NK-92 (cell line): ENCODE measurements at regions not wholly inside any gene's neighbourhood (a gene's known extent, or its start where the extent isn't known, plus 50 kb on each side); places are given as distances from the start of the nearest gene placed in this dataset.
"Not testable (repeated sequence)": the region's sequence is repeated elsewhere in the genome, so short reads cannot be mapped to it uniquely, and the experiment has no call there.

Experiments used
- DNase-seq: peaks from one replicate; lab custom pipeline; 2025; ENCODE audit not compliant: unreplicated experiment; lab: John Stamatoyannopoulos, UW

DNA sequence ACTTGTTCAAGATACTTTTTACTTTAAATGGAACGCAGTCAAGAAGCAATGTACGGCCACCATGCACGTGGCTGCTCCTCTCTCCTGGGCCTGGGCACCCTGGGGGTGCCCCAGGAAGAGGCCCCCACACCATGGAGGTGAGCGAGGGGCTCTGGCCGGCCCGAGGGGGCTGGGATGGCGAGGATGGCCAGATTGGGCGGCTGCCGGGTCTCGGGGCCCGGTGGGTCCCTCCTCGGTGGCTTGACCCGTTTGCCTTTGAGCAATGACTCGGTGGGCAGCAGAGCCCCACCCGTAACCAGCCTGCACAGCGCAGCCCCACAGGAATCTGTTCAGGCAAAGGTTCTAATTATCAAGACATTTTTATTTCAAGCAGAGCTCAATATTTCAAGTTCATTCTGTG, 167.4 kb downstream of the BRD1 start:
- no peak for DNase-seq

DNA sequence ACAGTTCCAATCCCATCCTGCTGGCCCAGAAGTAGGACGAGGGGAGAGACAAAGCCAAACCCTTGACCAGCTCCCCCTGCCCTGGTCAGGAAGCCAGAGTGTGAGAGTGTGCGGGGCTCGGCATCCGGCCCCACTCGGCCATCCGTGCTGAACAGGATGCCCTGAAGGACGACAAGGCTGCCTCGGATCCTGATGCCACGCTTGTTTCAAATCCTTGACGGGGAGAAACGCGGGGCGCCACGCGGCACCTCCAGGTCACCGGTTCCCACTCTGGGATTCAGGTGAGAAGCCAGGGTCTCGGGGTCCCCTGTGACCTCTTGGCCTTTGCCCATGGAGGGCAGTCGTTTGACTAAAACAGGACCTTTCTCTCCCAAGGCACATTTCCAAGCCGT, 167.8 kb downstream of the BRD1 start:
- DNase-seq, result no peak

DNA sequence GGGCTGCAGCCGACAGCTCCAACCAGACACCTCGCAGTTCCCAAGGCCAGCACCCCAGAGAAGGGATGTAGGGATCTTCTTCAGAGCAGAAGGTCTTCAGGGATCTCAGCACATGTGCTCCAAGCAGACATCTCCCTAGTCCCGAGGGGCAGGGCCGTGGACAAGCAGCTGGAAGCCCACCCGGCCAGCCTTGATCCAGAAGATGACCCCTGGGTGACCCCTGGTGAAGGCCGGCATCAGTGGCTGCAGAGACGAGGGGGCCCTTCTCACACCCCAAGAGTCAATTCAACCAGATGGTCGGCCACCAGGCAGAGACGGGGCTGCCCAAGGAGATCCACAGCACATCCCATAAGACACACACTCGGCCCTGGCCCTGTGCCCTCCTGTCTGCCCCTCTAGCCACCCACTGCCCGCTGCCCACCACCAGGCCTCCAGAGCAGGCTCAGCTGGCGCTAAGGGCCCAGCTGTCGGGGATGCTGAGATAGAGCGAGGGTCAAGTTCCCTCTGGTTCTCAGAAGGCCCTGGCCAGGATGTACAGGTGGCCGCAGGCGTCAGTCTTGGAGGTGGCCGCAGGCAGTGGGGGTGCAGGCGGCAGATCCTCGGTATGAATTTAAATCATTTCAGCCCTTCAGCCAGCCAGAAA, 168.3 kb downstream of the BRD1 start:
- no peak for DNase-seq

DNA sequence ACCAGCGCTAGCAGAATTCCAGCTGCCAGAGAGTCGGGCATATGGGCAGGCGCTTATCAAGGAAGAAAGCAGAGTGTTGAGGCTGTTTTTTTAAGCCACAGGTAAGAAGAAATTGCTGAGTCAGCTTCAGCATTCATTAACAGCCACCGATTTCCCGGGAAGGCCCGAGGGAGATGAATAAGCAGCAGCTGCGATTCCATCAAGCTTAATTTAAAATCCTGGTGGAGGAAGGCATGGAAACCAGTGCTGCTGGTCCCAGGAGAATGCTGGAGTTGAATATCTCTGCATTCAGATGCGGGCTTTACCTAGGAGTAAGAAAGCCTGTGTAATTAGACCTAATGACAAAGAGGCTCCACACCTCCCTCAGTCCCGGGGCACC, 168.8 kb downstream of the BRD1 start:
- DNase-seq, result no peak

DNA sequence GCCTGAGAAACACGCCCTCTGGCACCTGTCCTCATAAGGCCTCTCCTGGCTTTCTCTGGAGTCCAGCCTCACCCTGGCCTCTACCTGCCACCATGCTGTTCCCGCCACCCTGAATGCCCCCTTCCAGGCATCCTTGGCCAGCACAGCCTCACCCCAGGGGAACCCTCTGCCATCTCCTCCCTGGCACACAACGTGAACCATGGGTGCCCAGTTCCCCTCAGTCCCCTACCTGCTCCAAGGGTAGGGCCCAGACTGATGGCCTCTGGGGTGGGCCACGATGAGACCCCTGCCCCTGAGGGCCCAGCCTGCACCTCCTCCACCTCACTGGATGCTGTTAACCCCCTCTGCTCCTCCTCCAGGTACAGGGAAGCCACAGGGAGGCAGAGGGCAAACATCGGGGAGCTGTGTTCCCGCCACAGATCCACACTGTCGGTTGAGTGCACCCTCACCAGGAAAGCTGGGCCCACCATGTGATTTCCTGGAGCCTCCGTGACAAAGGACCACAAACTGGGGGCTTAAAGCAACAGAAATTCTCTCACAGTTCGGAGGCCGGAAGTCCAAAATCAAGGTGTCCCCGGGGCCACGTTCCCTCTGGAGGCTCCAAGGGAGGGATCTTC, 169.6 kb downstream of the BRD1 start:
- no peak for DNase-seq

DNA sequence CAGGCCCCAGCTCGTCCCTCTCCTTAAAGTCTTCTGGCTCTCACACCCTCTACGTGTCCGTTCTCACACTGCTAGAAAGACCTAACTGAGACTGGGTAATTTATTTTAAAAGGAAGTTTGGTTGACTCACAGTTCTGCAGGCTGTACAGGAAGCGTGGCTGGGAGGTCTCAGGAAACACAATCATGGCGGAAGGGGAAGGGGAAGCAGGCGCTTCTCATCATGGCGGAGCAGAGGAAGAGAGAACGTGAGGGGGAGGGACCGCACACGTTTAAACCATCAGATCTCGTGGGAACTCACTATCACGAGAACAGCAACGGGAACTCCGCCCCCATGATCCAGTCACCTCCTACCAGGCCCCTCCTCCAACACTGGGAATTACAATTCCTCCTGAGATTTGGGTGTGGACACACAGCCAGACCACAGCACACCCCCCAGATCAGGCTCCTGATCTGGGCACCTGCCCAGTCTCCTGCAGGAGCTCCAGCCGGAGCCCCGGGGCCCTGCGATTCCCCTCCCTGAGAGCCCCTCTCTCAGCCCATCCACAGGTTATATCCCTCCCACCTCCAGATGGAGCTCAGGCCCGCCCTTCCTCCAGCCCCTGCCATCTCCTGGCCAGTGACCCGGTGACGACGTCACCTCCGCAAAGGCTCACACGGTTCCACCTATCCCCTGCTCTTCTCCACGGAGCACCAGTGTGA, 170.2 kb downstream of the BRD1 start:
- no peak for DNase-seq

DNA sequence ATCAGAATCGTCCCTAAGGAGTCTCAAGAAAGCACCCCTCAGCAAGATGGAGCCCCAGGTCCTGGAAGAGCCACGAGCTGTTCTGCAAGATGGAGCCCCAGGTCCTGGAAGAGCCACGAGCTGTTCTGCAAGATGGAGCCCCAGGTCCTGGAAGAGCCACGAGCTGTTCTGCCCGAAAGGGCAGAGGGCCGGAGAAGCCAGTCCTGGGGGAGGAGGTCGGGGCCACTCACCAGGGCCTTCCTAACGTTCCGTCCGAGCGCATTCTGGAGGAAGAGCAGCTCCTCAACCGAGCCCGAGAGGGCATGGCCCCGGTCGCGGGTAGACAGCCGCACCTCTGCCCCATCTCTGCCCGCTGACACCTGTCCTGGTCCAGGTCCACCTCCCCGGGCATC, 170.8 kb downstream of the BRD1 start:
- not testable (repeated sequence) for DNase-seq

DNA sequence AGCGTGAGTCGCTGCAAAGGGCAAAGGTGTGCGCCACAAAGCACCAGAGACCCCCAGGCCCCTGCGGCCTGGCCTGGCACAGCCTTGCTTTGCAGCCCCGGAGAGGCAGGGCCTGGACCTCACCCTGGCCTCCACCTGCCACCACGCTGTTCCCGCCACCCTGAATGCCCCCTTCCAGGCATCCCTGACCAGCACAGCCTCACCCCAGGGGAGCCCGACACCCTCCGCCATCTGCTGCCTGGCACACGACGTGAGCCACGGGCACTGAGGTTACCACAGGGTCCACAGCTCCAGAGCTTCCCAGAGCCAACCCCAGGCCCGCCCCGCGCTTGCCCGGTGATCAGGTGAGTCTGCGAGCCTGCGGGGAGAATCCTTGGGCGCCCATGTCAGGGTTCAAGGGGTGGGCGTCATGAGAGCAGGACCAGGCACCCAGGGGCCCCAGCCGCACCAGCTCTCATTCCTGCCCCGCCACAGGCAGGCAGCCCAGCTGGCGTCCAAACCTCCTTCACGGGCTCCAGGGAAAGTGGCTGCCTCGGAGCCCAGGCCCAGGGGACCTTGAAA, 171.3 kb downstream of the BRD1 start:
- no peak for DNase-seq

DNA sequence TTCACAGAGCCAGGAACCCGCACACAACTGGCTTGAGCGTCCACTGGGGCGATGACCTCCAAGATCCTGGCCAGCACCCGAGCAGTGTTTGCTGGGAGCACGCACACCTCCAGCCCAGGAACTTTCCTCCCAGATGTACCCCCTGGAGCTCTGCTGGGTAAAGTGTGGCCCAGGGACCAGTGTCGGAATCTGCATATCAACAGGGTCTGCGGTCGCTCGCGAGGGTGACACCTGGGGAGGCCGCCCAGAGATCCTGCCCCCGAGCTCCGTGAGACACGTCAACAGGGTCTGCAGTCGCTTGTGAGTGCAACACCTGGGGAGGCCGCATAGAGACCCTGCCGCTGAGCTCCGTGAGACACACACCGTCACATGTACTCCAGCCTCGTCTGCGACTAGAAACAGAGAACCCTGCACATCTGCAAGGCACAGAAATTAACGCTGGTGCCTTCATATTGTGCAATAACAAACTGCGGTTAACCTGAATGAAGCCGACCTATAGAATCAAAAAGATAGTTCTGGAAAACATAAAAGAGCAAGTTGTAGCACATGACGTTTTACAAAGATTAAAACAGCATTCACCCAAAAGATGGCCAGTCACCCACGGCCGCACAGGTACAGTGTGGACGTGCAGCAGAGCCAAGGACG, 172.4 kb downstream of the BRD1 start:
- no peak for DNase-seq

DNA sequence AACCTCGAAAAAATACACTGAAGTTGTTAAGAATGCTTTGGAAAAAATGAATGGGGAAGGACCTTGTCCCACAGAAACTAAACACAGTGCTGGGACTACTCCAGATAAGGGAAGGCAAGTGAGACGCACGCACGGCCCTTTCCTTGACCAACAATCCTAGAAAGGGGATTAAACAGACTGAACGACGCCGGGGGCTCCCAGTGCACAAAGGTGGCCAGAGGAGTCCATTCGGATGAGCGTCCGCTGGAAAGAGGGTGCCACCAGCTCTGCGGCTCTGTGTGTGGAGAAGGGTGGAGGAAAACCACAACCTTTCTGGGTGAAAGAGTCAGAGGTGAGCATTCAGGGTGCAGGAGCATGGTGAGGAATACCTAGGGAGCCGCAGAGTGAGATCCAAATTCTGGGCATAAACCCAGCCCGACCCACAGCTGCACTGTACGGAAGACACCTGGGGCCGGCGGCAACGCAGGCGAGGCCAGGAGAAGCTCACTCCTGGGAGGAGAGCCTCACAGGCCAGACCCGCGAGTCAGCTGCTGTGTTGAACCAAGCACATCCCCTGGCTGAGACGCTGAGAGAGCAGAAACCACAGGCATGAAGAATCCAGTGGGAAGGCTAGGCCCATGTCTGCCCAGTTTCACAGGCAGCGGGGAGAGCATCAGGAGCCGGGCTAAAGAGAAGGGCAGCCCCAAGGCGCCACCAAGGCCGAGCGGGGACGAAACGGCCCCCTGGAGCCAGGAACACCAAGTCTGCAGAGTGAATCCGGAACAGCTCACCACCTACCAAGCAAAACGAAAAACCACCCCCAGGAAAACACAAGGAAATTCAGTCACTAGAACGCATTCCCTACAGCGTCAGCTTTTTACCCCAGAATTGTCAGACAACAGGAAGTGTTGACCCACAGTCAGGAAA, 177.1 kb downstream of the BRD1 start:
- no peak for DNase-seq

DNA sequence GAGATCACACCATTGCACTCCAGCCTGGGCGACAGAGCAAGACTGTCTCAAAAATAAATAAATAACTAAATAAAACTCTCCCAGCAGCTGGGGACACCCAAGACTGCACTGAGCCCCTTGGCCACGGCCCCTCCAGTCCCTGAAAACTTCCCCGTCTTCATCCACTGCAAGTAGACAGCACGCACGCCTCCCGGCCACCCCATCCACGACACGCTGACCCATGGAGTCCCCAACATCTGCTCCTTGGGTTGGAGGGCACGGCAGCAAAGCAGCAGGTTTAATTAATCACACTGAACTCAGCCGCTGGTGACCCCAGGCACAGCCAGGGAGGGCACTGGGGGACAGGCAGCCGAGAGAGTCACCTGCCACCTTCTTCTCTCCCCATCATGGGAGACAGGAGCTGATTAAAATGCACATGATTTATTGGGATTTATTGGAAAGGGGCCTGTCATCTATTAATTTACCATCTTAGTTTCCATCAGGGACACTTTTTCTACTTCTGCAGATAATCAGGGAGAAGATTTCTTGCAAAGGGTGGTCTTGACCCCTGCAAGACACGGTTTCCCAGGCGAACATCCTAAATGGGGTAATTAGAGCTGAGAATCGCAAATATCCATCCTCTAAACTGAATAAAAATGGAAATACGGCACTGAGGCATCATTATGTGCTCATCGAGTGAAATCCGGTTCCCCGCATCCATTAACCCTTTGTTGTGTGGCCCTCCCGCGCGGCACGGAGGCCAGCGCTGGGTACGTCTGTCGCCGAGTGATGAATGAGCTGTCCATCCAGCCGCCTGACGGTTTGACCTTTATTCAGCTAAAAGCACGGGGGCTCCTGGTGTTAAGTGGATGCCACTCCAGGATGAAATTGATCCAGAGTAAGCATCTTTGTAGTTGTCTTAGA, 178.3 kb downstream of the BRD1 start:
- no peak for DNase-seq

DNA sequence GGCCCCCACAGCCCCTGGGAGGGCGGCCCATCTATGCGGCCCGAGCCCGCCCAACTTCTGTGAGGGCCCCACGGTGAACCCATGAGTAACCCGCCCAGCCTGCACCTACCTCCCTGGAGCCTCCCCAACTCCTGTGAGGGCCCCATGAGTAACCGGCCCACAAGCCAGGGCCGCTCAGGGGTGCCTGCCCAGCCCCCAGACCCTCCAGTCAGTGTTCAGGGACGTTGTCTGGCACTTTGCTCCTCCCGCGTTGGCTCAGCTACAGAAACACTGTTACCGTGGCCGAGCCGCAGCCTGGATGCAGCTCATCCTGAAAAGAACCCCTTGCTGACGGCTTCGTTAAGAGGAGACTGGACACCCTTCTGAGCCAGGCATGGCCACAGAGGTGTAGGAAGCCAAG, 179.6 kb downstream of the BRD1 start:
- DNase-seq, result no peak

DNA sequence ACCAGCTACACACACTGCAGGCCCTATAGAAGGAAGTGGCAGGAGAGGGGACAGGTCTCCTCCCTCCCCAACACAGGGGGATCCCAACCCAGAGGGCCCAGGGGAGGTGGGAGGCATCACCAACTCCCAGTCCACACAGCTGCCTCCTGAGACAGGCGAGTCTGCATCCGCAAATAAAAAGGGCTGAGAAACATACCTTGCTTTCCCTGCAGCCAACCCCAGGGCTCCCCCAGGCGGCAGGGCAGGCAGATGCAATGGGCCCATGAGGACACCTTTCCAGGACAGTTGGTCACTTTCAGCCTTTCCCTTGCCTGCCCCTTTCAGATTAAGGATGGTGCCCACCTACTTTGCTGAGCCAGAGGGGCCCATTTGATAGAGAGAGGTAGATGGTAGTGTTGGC, 180.0 kb downstream of the BRD1 start:
- no peak for DNase-seq

DNA sequence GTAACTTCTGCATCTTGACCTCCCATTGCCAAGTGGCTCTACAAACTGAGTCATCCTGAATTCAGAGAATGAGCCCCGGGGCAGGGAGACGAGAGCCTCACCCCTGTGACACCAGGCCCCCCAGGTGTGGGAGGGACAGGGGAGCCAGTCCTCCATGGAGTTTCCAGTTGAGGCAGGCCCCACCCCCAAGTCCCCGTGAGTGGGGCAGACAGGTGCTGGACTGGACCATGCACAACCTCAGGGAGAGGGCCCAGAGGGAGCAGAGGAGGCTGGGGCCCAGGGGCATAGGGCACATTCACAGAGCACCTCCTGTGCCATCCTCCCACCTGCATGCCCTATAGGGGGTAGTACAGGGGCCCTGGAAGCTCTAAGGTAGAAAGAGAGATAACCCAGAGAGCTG, 180.8 kb downstream of the BRD1 start:
- DNase-seq, result no peak

DNA sequence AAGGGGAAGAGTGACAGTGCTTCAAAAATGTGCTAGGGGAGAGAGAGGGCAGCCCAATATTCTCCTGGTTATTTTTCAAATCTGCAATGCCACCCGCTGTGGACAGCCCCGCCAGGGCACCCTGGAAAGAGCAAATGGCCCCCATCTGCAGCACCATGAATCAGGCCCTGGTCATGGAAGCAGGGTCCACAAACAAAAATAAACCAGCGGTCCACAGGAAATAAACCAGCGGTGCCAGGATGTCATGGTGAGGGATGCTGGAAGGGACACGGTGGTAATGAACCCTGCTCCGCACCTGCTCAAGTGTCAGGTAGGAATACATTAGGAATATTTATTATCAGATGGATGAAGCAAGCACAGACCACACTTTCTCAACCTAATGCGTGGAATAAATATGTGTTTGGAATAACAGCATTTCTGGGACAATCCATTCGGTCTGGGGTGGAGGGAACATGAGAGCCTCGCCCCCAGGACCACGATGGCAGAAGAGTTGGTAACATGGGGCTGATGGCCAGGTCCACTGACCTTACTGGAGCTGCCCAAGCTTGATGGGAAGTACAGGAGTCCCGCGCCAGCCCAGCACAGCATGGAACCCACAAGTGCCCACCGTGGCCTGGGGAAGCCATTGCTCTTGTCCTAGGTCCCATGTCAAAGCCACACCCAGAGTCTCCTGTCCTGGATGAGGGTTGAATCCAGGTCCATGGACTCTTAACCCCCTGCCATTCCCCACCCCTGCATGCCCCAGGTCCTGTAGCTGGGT, 181.7 kb downstream of the BRD1 start:
- DNase-seq, result no peak

DNA sequence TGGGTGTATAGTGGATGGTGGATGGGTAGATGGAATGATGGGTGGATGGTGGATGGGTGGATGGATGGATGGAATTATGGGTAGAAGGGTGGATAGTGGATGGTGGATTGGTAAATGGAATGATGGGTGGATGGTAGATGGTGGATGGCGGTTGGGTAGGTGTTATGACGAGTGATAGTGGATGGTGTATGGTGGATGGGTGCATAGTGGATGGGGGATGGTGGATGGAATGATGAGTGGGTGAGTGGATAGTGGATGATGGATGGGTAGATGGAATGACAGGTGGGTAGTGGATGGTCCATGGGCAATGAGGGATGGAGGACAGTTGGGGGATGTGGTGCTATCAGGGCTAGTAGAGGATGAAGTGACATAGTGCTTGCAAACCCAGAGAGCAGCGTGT, 182.4 kb downstream of the BRD1 start:
- no peak for DNase-seq

DNA sequence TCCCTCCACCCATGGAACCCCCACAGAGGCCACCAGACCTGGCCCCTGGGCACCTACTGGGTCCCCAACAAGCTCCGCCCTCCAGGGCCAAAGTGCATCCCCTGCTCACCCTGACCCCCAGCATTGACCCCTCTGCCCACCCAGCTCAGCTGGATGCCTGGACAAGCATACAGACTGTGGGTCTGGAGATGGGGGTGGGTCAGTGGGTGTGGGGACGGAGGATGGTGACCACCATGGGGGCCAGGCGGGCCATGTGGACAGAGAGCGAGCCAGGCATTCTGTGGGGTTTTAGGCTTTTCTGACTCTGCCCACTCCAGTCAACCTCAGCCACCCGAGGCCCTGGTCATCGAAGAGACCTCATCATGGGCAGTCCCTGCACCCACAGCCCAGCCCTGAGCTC, 183.7 kb downstream of the BRD1 start:
- DNase-seq, result no peak

DNA sequence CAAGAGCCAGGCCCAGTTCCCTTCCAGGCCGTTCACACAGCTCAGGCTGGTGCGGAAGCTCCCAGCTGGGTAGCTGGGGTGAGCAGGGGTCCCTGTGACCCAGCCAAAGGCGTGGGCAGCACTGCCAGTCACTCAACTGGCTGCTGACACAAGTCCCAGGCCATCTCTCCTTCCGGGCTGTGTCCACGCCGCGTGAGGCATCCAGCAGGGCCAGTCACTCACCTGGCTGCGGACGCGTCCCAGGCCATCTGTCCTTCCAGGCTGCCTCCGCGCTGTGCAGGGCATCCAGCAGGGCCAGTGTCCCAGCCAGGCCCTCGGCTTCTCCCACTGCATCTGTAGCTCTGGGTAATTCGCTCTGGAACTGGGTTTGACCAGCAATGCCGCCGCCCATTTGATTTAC, 184.2 kb downstream of the BRD1 start:
- DNase-seq, result no peak

DNA sequence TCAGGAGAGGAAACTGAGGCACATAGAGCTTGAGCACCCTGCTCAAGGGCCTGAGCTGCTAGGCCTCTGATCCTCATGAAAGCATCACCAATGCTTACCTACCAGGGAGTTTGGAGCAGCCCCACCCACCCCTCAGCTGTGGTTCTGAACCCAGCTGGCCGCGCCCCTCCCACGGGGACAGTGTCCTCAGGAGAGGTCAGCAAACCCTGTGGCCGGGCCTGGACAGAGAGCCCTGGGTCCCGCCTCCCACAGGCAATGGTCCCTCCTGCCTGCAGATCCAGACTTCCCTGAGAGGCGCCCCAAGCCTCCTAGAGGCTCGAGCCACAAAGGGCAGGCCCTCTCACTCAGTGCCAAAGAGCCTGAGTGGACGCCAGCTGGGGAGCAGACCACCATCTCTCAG, 184.9 kb downstream of the BRD1 start:
- no peak for DNase-seq
